ENCODE measurements at regions not wholly inside any gene's neighbourhood (a gene's known extent, or its start where the extent isn't known, plus 50 kb on each side); places are given as distances from the start of the nearest gene placed in this dataset.

DNA sequence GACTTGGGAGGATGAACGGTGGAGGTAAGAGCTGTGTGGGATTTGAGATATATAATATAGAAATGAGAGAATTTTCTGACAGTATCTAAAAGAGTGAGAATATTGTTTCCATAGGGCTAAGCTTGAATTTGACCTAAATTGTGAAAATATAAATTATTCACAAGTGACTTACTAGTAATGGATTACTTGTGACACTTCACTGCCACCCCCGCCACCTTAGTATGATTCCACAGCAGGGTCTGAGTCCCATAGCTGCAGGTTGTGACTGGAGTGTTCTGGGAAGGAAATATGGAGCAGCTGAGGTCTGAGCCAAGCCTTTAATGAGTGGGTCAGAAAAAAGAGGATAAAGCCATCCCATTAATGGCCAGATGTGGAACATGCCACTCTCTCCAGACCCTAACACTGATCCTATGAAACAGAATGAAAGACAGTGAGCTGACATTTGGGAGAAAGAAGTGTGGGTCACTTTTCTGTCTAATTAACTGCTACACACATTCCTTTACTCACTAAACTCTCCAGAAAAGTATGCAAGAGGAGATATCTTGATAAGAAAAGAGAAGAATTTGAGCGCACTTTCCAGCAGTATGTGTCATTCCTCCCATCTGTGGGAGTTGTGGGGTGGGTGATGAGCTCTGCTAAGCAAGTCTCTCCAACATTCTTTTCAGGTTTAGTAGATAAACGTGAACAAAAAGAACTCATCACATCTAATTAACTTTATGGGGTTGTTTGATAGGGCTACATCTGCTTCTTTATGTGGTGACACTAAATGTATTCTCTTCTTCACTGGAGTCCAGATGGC lies 1193.4 kb downstream of the SORCS3 start:
- TF ChIP-seq SUZ12 (IDR thresholded peaks at IDR 0.05; ENCODE audit: extremely low read depth, insufficient read depth, insufficient read length) (no peak), YY1 (IDR thresholded peaks at IDR 0.05; ENCODE audit: insufficient read depth, insufficient read length) (no peak)
- H3K27me3 ChIP-seq (ENCODE audit: insufficient read depth, insufficient read length), result no peaks in the 10 kb centered on the region
- DNase-seq (ENCODE audit: low read depth, low spot score), result no peak

DNA sequence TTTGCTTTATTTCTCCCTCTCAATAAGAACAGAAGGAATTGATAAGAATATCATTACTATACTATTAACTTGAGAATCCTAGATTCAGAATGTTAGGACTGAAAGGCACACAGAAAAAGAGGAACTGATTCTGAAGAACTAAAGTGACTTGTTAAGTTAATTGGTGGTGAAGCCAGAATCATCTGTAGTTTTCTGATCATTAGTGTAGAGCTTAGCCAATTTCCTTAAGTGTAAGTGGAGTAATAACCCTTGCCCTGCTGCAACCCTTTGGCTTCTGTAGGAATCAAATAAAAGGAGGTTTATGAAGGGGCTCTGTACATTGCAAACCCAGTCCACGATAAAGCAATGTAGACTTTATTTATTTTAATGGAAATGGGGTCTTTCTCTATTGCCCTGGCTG lies 1186.0 kb downstream of the SORCS3 start:
- no peaks in the 10 kb centered on the region for H3K9me3 ChIP-seq (ENCODE audit: insufficient read depth, low read length)
- no peaks in the 10 kb centered on the region for H3K36me3 ChIP-seq (ENCODE audit: insufficient read depth, insufficient read length, low read length)
- TF ChIP-seq ZNF274 (IDR thresholded peaks at IDR 0.05; ENCODE audit: low read depth, low read length) (no peak), YY1 (IDR thresholded peaks at IDR 0.05; ENCODE audit: insufficient read depth, insufficient read length) (no peak), SUZ12 (IDR thresholded peaks at IDR 0.05; ENCODE audit: extremely low read depth, insufficient read depth, insufficient read length) (no peak)
- no peak overlapping the region for H3K4me3 ChIP-seq (ENCODE audit: insufficient read length, low read depth)
- no peak overlapping the region for H3K9ac ChIP-seq (ENCODE audit: insufficient read length, low read depth)
- no peaks in the 10 kb centered on the region for H3K27me3 ChIP-seq (ENCODE audit: insufficient read depth, insufficient read length)
- H3K4me1 ChIP-seq (ENCODE audit: insufficient read depth, insufficient read length), result no peaks in the 10 kb centered on the region
- DNase-seq (ENCODE audit: low read depth, low spot score), result no peak

More for the DNA sequence above, 1193.4 kb downstream of the SORCS3 start:
- Histone ChIP-seq H3K4me1 (ENCODE audit: insufficient read depth, insufficient read length) (no peaks in the 10 kb centered on the region), H3K9ac (ENCODE audit: insufficient read length, low read depth) (no peak overlapping the region), H3K9me3 (ENCODE audit: insufficient read depth, low read length) (no peaks in the 10 kb centered on the region), H3K36me3 (ENCODE audit: insufficient read depth, insufficient read length, low read length) (no peaks in the 10 kb centered on the region), H3K4me3 (ENCODE audit: insufficient read length, low read depth) (no peak overlapping the region)

DNA sequence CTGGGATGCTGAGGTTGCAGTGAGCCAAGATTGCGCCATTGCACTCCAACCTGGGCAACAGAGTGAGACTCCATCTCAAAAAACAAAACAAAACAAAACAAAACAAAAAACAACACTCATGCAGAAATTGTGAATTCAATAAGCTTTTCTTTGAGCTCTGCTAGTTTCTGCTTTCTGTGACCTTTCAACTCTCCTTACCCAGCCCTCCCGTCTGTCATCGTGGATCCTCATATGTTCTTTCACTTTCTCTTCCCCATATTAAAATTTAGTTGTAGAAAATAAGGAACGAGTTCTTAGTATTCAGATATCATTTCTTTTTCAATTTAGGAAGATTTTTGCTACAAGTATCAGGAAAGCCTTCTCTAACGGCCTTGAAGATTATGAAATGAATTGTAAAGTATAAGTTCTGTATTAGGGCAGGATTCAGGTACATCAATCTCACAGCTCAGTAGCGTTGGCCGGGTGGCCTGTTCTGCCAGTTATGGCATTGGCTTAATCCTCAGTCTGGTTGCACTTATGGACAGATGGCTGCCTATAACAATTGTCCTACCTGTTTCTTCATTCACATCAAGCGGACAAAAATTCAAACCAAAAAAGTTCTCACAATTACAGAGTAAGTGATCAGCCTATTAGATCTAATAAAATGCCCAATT lies 1167.0 kb downstream of the SORCS3 start:
- no peak for DNase-seq (ENCODE audit: low read depth, low spot score)
- no peak overlapping the region for H3K4me3 ChIP-seq (ENCODE audit: insufficient read length, low read depth)

DNA sequence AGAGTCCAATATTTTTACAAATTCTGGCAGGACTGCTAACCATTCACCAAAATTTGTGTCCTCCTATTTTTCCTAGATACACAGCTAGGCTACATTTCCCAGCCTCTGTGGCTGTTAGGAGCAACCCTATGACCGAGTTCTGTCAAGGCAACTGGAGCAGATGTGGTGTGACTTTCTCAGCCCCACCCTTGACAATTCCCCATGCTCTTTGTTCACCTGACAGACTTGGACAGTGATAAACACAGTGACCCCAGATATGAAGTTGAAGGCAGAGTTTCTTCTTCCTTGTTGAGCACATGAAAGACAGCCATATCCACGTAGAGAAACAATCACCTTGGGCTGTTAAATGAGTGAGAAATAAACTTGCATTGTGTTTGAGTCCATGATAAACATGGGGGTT lies 1162.1 kb downstream of the SORCS3 start:
- no peak for TF ChIP-seq ZNF274 (IDR thresholded peaks at IDR 0.05; ENCODE audit: low read depth, low read length)
- TF ChIP-seq SUZ12 (IDR thresholded peaks at IDR 0.05; ENCODE audit: extremely low read depth, insufficient read depth, insufficient read length), result no peak
- TF ChIP-seq YY1 (IDR thresholded peaks at IDR 0.05; ENCODE audit: insufficient read depth, insufficient read length), result no peak
- Histone ChIP-seq H3K4me1 (ENCODE audit: insufficient read depth, insufficient read length) (no peaks in the 10 kb centered on the region), H3K36me3 (ENCODE audit: insufficient read depth, insufficient read length, low read length) (no peaks in the 10 kb centered on the region), H3K4me3 (ENCODE audit: insufficient read length, low read depth) (no peak overlapping the region), H3K9ac (ENCODE audit: insufficient read length, low read depth) (no peak overlapping the region), H3K27me3 (ENCODE audit: insufficient read depth, insufficient read length) (no peaks in the 10 kb centered on the region), H3K9me3 (ENCODE audit: insufficient read depth, low read length) (no peaks in the 10 kb centered on the region)
- DNase-seq (ENCODE audit: low read depth, low spot score), result no peak

More for the DNA sequence above, 1167.0 kb downstream of the SORCS3 start:
- Histone ChIP-seq H3K9me3 (ENCODE audit: insufficient read depth, low read length) (no peaks in the 10 kb centered on the region), H3K4me1 (ENCODE audit: insufficient read depth, insufficient read length) (no peaks in the 10 kb centered on the region), H3K27me3 (ENCODE audit: insufficient read depth, insufficient read length) (no peaks in the 10 kb centered on the region), H3K36me3 (ENCODE audit: insufficient read depth, insufficient read length, low read length) (no peaks in the 10 kb centered on the region), H3K9ac (ENCODE audit: insufficient read length, low read depth) (no peak overlapping the region)
- no peak for TF ChIP-seq YY1 (IDR thresholded peaks at IDR 0.05; ENCODE audit: insufficient read depth, insufficient read length)
- no peak for TF ChIP-seq ZNF274 (IDR thresholded peaks at IDR 0.05; ENCODE audit: low read depth, low read length)
- no peak for TF ChIP-seq SUZ12 (IDR thresholded peaks at IDR 0.05; ENCODE audit: extremely low read depth, insufficient read depth, insufficient read length)

DNA sequence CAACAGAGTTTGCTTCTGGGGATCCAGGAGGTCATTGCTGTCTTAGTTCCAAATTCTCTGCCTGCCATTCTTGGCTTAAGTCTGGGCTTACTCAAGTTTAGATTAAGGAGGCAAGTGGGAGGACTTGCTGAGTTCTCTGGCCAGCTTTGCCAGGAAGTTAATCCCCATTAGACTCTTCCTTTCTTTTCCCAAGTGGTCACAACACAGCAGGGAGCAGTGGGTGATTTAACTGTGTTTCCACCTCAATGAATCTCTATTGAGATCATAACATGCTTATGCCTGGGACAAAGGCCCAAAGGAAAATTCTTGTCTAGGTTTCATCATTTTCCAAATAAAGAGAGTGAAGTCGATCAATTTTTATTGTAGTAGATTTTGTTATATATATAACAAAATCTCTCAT lies 1159.6 kb downstream of the SORCS3 start:
- Histone ChIP-seq H3K9me3 (ENCODE audit: insufficient read depth, low read length) (no peaks in the 10 kb centered on the region), H3K4me1 (ENCODE audit: insufficient read depth, insufficient read length) (no peaks in the 10 kb centered on the region), H3K27me3 (ENCODE audit: insufficient read depth, insufficient read length) (no peaks in the 10 kb centered on the region), H3K4me3 (ENCODE audit: insufficient read length, low read depth) (no peak overlapping the region), H3K9ac (ENCODE audit: insufficient read length, low read depth) (no peak overlapping the region), H3K36me3 (ENCODE audit: insufficient read depth, insufficient read length, low read length) (no peaks in the 10 kb centered on the region)
- DNase-seq (ENCODE audit: low read depth, low spot score), result no peak
- TF ChIP-seq YY1 (IDR thresholded peaks at IDR 0.05; ENCODE audit: insufficient read depth, insufficient read length) (no peak), SUZ12 (IDR thresholded peaks at IDR 0.05; ENCODE audit: extremely low read depth, insufficient read depth, insufficient read length) (no peak), ZNF274 (IDR thresholded peaks at IDR 0.05; ENCODE audit: low read depth, low read length) (no peak)

DNA sequence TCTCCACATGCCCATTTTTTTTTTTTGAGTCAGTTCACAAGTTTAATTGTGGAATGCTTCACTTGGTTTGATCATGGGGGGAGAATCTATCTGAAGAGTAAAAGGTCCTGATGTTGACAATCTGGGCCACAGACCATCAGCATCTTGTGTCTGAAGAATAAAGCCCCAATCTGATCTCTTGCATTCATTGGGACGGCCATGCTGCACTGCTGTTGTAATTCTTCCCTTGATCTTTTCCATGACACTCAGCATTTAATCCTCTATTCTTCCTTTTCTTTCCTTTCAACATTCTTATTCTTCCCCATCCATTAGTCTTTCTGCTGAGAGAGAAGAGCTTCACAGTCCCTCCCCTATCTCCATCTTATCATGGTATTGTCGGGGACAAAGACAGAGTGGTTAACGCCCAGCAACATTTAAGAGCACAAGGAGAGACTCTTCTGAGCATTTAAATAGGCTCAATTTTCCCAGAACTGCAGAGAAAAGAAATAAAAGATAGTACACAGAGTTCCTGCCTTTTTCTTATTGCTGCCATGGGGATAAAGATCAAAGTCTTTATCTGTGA lies 1157.3 kb downstream of the SORCS3 start:
- TF ChIP-seq SUZ12 (IDR thresholded peaks at IDR 0.05; ENCODE audit: extremely low read depth, insufficient read depth, insufficient read length), result no peak
- TF ChIP-seq YY1 (IDR thresholded peaks at IDR 0.05; ENCODE audit: insufficient read depth, insufficient read length), result no peak
- no peak for TF ChIP-seq ZNF274 (IDR thresholded peaks at IDR 0.05; ENCODE audit: low read depth, low read length)

DNA sequence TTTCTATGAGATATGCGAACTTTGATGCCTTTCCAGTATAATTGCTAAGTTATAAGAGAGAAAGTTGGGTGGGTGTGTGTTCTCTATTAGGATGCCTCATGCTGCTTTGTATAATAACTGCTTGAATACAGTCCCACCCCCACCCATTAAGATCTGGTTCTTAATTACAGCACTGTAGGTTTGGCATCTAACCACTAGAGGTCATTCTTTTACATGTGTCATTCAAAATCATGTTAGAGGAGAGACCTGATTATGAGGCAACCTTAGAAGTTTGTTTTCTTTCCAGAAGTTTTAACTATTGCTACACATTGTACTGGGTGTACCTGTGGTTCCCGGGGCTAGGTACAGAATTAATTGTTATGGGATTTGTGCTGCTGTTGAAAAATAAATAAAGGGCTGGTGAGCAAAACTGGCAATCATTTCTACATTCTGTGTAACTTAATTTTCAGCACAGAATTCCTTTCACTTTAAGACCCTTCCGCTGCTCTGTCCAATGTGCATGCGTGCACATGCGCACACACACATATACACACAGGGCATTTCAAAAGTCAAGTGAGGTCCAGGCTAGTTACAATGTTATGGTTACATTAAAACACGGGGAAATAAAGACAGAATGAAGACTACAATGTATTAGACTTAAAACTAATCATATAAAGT lies 1156.3 kb downstream of the SORCS3 start:
- no peak overlapping the region for H3K4me3 ChIP-seq (ENCODE audit: insufficient read length, low read depth)
- no peak overlapping the region for H3K9ac ChIP-seq (ENCODE audit: insufficient read length, low read depth)
- no peaks in the 10 kb centered on the region for H3K36me3 ChIP-seq (ENCODE audit: insufficient read depth, insufficient read length, low read length)
- H3K4me1 ChIP-seq (ENCODE audit: insufficient read depth, insufficient read length), result no peaks in the 10 kb centered on the region
- H3K27me3 ChIP-seq (ENCODE audit: insufficient read depth, insufficient read length), result no peaks in the 10 kb centered on the region
- TF ChIP-seq ZNF274 (IDR thresholded peaks at IDR 0.05; ENCODE audit: low read depth, low read length), result no peak
- no peak for TF ChIP-seq YY1 (IDR thresholded peaks at IDR 0.05; ENCODE audit: insufficient read depth, insufficient read length)
- TF ChIP-seq SUZ12 (IDR thresholded peaks at IDR 0.05; ENCODE audit: extremely low read depth, insufficient read depth, insufficient read length), result no peak
- H3K9me3 ChIP-seq (ENCODE audit: insufficient read depth, low read length), result no peaks in the 10 kb centered on the region
- no peak for DNase-seq (ENCODE audit: low read depth, low spot score)

More for the DNA sequence above, 1157.3 kb downstream of the SORCS3 start:
- Histone ChIP-seq H3K9me3 (ENCODE audit: insufficient read depth, low read length) (no peaks in the 10 kb centered on the region), H3K4me1 (ENCODE audit: insufficient read depth, insufficient read length) (no peaks in the 10 kb centered on the region), H3K36me3 (ENCODE audit: insufficient read depth, insufficient read length, low read length) (no peaks in the 10 kb centered on the region), H3K4me3 (ENCODE audit: insufficient read length, low read depth) (no peak overlapping the region), H3K9ac (ENCODE audit: insufficient read length, low read depth) (no peak overlapping the region), H3K27me3 (ENCODE audit: insufficient read depth, insufficient read length) (no peaks in the 10 kb centered on the region)
- no peak for DNase-seq (ENCODE audit: low read depth, low spot score)

All from NT2/D1 (cell line).